OCI-LY7 (cell line): ENCODE measurements at regions not wholly inside any gene's neighbourhood (a gene's known extent, or its start where the extent isn't known, plus 50 kb on each side); places are given as distances from the start of the nearest gene placed in this dataset.
"Not testable (repeated sequence)": the region's sequence is repeated elsewhere in the genome, so short reads cannot be mapped to it uniquely, and the experiment has no call there.

Source experiments
- BruUV-seq: library from RNA; stranded (reverse); fragments of 400-500 nt; replicated peaks from 2 replicates; lab custom pipeline; 2021; lab: Mats Ljungman, UMichigan
- CTCF ChIA-PET: fragments of 300-600 bp; sonication (Branson Sonifier 250); formaldehyde crosslinking; loops from one replicate; lab custom pipeline; 2022; ENCODE audit warnings: antibody characterized with exemption; ENCODE audit not compliant: unreplicated experiment; lab: Charles Lee
- POLR2A ChIA-PET: fragments of 300-600 bp; sonication (Branson Sonifier 250); formaldehyde crosslinking; loops from one replicate; lab custom pipeline; 2022; ENCODE audit warnings: antibody characterized with exemption; lab: Charles Lee
- DNase-seq: peaks from one replicate; pipeline ENCODE4 v3.0.0-alpha.2; 2015; ENCODE audit warnings: low spot score
- H2AFZ ChIP-seq: fragments of 200-600 bp; sonication (generic), shearing (Covaris generic); 2 replicates; pipeline ENCODE4 v1.6.1; 2014; ENCODE audit warnings: mild to moderate bottlenecking, antibody characterized with exemption, low read length, moderate library complexity
- H3K27ac ChIP-seq: fragments of 200-600 bp; sonication (generic); 2 replicates; pipeline ENCODE4 v1.5.1; 2014; ENCODE audit warnings: mixed run types, low read depth, mild to moderate bottlenecking, moderate library complexity, low read length, inconsistent platforms; ENCODE audit not compliant: poor library complexity, severe bottlenecking
- H3K36me3 ChIP-seq: fragments of 200-600 bp; sonication (generic); 2 replicates; pipeline ENCODE4 v1.6.1; 2014; ENCODE audit warnings: mild to moderate bottlenecking, antibody characterized with exemption, low read length, moderate library complexity, mixed read lengths; ENCODE audit not compliant: insufficient read depth
- H3K4me1 ChIP-seq: fragments of 200-600 bp; sonication (generic); 2 replicates; pipeline ENCODE4 v1.5.1; 2014; ENCODE audit warnings: mild to moderate bottlenecking, low read length; ENCODE audit not compliant: insufficient read depth, poor library complexity, severe bottlenecking
- H3K4me2 ChIP-seq: fragments of 200-600 bp; sonication (generic); 2 replicates; pipeline ENCODE4 v1.6.1; 2014; ENCODE audit warnings: mild to moderate bottlenecking, low read length
- H3K4me3 ChIP-seq: fragments of 200-600 bp; sonication (generic); 2 replicates; pipeline ENCODE4 v1.5.1; 2014; ENCODE audit warnings: mild to moderate bottlenecking, low read depth, low read length; ENCODE audit not compliant: poor library complexity, severe bottlenecking
- H3K79me2 ChIP-seq: fragments of 200-600 bp; sonication (generic); 2 replicates; pipeline ENCODE4 v1.6.1; 2016; ENCODE audit warnings: low read depth, mild to moderate bottlenecking, low read length, moderate library complexity, mixed read lengths; ENCODE audit not compliant: insufficient read depth
- H3K9me2 ChIP-seq: fragments of 200-600 bp; sonication (generic); 2 replicates; pipeline ENCODE4 v1.6.1; 2016; ENCODE audit warnings: mild to moderate bottlenecking, low read length, mixed read lengths; ENCODE audit not compliant: insufficient read depth
- H3K9me3 ChIP-seq: fragments of 200-600 bp; sonication (generic); 2 replicates; pipeline ENCODE4 v1.6.1; 2014; ENCODE audit warnings: mild to moderate bottlenecking, mixed run types, low read length, mixed read lengths
- H4K20me1 ChIP-seq: fragments of 200-600 bp; sonication (generic); 2 replicates; pipeline ENCODE4 v1.6.1; 2014; ENCODE audit warnings: mild to moderate bottlenecking, antibody characterized with exemption, low read length, moderate library complexity, mixed read lengths; ENCODE audit not compliant: insufficient read depth
- CTCF ChIP-seq: fragments of 200-600 bp; sonication (generic); conservative IDR thresholded peaks from 2 replicates; pipeline ENCODE4 v1.5.1; 2014; ENCODE audit warnings: mild to moderate bottlenecking, antibody characterized with exemption, low read length, moderate library complexity, mixed read lengths
- EZH2phosphoT487 ChIP-seq: fragments of 200-600 bp; sonication (generic); IDR thresholded peaks from 2 replicates; pipeline ENCODE4 v1.6.1; 2018; ENCODE audit warnings: low read depth, borderline replicate concordance, mild to moderate bottlenecking, mixed run types, antibody characterized with exemption, low read length, moderate library complexity, mixed read lengths
- intact Hi-C: fragments of 100-400 bp; cut with micrococcal nuclease; formaldehyde crosslinking; loops from one replicate; pipeline ENCODE4 v1.10.0; 2022; ENCODE audit not compliant: unreplicated experiment

- Histone ChIP-seq H3K36me3 (no peaks in the 10 kb centered on the region), H3K27ac (no peak overlapping the region), H3K4me3 (no peak overlapping the region), H3K79me2 (no peaks in the 10 kb centered on the region), H3K9me3 (no peaks in the 10 kb centered on the region), H3K4me2 (no peak overlapping the region), H3K4me1 (no peaks in the 10 kb centered on the region), H2AFZ (no peak overlapping the region), H4K20me1 (no peaks in the 10 kb centered on the region), H3K9me2 (no peaks in the 10 kb centered on the region)
- CTCF ChIA-PET: no interaction called here
- no TSS peak for BruUV-seq
- intact Hi-C loops: no loop called here
- TF ChIP-seq EZH2phosphoT487 (no peak), CTCF (no peak)
- no peak for DNase-seq
- POLR2A ChIA-PET: no interaction called here
These were observed 718.2 kb upstream of the PCDH15 start for GRCh38 chr10:55519264-55519663.

GRCh38 chr10:55518416-55518815, 717.4 kb upstream of the PCDH15 start:
- BruUV-seq, H4K20me1 ChIP-seq, CTCF ChIA-PET: not testable (repeated sequence)

GRCh38 chr10:55509168-55509567, 708.1 kb upstream of the PCDH15 start:
- no peak for DNase-seq
- CTCF ChIA-PET: no interaction called here
- H3K79me2 ChIP-seq: no peaks in the 10 kb centered on the region
- H3K27ac ChIP-seq: no peak overlapping the region
- H3K9me3 ChIP-seq: no peaks in the 10 kb centered on the region
- H3K4me1 ChIP-seq: no peaks in the 10 kb centered on the region
- BruUV-seq: no TSS peak
- H3K36me3 ChIP-seq: no peaks in the 10 kb centered on the region
- no peaks in the 10 kb centered on the region for H3K9me2 ChIP-seq
- H4K20me1 ChIP-seq: no peaks in the 10 kb centered on the region
- TF ChIP-seq CTCF (no peak), EZH2phosphoT487 (no peak)
- intact Hi-C loops: no loop called here
- H2AFZ ChIP-seq: no peak overlapping the region
- POLR2A ChIA-PET: no interaction called here
- H3K4me2 ChIP-seq: no peak overlapping the region
- no peak overlapping the region for H3K4me3 ChIP-seq

More at GRCh38 chr10:55518416-55518815, 717.4 kb upstream of the PCDH15 start:
- H3K27ac ChIP-seq, DNase-seq, H3K9me2 ChIP-seq, POLR2A ChIA-PET, H3K36me3 ChIP-seq, intact Hi-C loops, H2AFZ ChIP-seq, H3K79me2 ChIP-seq, H3K4me2 ChIP-seq, H3K4me1 ChIP-seq, H3K4me3 ChIP-seq, H3K9me3 ChIP-seq: not testable (repeated sequence)
